Stimulated activated CD4-positive, alpha-beta T cell treated with anti-CD3 and anti-CD28 coated beads, Interleukin-12 subunit alpha, Interleukin-12 subunit beta, amount 100 ng/mL, for 24 hours (primary cell): ENCODE measurements at regions not wholly inside any gene's neighbourhood (a gene's known extent, or its start where the extent isn't known, plus 50 kb on each side); places are given as distances from the start of the nearest gene placed in this dataset.
"Not testable (repeated sequence)": the region's sequence is repeated elsewhere in the genome, so short reads cannot be mapped to it uniquely, and the experiment has no call there.

Experiments
- DNase-seq, 2 experiments: peaks; one replicate each; pipeline ENCODE4 v3.0.0-alpha.2; 2020; ENCODE audit warnings: low read depth in 2 of 2

DNA sequence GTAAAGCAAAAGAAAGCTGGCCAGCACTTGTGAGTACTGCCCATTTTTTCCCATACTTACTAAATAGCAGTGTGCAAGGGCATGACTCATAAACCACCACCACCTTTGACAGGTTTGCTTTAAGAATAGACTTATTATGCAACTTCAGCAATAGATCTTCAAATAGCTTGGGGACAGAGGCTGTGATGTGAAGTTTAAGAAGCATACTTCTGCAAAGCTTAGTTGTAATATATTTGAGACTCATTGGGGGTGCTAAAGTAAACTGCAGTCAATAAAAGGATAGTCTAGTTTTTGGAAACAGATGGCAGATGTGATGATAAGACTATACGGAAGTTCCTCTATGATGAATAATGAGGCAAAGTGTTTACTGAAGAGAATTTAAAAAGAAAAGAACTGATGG is 210.0 kb downstream of the PLA2G4A start:
- no peak for DNase-seq

DNA sequence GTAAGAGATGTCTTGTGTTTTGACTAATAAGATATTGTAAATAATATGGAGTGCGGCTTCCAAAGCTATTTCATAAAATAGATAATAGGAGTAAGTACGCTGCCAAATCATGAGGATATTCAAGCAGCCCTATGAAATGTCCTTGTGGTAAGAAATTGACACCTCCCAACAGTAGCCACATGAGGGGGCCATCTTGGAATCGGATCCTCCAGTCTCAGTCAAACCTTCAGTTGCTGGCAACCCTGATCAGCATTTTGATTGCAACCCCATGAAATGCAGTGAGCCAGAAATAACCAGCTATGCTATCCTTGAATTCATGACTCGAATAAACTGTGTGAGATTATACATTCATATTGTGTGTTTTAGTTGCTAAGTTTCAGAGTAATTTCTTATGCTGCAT is 212.4 kb downstream of the PLA2G4A start:
- DNase-seq: no peak

DNA sequence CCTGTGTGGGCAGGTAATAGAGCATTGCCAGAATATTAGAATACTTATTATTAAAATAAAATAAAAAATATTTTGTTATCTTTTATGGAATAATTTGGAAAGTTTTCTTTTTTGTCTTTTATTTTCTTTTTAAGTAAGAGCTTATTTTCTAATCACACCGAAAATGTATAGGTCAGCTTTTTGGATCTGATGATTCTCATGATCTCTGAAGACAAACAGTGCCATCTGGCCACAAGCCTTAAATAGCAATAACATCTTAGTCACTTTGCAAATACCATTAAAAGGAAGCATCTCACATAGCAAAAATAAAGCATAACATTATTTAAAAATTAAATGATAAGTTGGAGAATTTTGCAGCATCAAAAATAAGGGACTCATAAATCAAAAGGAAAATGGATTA is 213.8 kb downstream of the PLA2G4A start:
- no peak for DNase-seq

DNA sequence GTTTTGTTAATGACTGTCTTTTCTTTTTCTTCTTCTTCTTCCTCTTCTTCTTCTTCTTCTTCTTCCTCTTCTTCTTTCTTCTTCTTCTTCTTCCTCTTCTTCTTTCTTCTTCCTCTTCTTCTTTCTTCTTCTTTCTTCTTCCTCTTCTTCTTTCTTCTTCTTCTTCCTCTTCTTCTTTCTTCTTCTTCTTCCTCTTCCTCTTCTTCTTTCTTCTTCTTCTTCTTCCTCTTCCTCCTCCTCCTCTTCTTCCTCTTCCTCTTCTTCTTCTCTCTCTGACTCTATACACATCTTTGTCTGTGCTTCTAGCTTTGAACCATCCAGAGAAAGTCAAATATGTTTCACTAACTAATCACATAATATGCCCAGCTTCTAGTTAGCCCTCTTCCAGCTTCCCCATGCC is 214.7 kb downstream of the PLA2G4A start:
- not testable (repeated sequence) for DNase-seq

DNA sequence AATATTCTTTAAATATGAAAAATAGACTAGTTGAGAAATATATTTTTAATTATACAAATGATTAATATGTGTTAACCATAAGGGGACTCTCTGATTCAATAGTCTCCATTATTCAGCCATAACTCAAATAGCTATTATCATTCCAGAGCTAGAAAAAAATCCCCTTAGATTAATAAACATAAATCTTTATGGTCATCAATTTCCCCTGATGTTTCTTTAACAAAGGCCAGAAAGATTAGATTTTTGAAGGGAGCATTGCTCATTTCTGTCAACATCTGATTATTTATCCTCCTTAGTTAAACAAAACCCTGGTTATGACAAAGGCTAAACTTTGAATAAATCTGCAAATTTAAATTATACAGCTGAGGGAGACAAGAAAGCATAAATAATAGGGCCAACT is 215.7 kb downstream of the PLA2G4A start:
- no peak for DNase-seq

DNA sequence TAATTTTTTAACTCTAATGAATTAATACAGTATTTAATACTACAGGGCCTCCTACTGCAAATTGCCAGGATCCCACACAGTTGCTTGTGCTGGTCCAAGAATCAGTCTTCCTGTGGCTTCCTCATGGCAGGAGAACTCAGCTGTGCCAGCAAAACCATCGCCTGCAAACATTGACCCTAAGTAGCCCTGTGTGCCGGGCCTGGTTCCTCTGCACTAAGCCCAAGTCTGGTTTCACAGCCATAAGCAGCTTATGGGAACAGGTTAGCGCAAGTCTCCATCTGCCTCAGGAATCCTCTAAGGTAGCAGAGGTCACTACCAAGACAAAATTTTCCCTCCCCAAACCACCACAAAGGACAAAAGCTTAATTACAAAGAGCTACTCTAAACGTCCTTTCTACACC is 216.6 kb downstream of the PLA2G4A start:
- DNase-seq: no peak

DNA sequence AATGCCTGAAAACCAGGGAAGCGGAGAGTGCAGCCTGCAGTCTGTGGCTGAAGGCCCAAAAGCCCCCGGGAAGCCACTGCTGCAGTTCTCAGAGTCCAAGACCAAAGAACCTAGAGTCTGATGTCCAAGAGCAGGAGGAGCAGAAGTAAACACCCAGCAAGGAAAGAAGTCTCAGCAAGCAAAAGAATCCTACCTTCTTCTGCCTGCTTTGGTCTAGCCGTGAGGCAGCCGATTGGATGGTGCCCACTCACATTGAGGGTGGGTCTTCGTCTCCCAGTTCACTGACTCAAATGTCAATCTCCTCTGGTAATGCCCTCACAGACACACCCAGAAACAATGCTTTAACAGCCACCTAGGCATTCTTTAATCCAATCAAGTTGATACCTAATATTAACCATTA is 217.5 kb downstream of the PLA2G4A start:
- DNase-seq: no peak

DNA sequence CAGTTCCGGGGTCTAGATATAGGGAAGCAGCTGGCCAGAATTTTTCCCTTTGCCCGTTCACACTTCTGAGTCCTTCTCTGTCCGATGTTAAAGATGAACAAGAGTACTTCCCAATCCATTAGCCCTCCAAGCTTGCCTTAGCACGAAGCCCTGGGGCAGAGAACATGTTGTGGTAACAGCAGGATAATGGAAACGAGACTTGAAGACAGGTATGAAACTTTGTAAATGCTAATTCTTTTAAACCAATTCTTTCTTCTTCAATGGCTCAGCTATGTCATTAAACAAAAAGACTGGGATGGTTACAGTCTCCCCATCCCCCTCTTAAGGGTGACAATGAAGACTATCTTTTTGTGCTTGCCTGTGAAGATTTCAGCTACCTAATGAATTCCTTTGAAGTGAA is 218.5 kb downstream of the PLA2G4A start:
- no peak for DNase-seq

DNA sequence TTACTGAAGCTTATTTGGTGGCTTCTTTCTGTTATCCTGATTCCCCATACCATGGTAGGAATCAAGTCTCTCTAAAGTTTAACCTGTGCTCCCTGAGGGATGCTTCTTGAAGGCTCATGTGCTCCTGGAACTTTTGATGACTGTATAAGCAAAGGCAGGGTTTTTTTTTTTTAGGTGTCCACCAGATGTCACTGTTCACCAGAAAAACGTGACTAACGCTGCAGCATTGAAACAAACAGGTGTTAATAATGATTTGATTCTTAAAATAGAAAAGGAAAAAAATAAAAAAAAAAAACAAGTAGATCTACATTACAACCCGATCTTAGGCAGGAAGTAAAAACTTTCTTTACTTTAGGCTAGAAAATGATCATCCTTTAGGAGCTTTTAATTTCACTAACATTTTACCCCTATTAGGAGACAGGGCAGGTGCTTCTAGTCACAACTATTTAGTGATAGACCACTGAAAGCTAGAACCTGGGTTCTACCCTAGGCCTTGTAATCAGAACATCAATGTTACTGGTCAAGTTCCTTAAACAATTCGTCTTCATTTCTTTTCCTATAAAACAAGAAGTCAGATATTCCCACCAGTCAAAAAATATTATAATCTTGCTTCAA is 223.0 kb downstream of the PLA2G4A start:
- no peak for DNase-seq

DNA sequence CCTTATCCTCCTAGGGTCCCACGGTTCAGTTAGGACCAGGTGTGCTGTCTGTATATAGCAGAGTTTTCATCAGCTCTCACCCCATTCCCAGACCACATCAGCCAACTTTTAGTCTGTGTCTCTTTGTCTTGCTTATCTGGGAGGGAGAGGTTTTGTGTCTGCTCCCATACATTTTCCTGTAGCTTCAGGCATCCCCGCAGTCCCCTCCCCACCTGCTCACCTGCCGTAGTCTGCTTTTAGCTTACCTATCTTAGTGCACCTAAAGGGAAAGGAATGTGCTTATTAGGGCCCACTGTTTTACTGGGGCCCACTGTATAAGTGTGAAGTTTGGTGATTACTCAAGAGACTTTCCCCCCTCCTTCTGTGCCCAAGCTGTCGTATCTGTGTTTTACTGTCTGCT is 225.1 kb downstream of the PLA2G4A start:
- no peak for DNase-seq

DNA sequence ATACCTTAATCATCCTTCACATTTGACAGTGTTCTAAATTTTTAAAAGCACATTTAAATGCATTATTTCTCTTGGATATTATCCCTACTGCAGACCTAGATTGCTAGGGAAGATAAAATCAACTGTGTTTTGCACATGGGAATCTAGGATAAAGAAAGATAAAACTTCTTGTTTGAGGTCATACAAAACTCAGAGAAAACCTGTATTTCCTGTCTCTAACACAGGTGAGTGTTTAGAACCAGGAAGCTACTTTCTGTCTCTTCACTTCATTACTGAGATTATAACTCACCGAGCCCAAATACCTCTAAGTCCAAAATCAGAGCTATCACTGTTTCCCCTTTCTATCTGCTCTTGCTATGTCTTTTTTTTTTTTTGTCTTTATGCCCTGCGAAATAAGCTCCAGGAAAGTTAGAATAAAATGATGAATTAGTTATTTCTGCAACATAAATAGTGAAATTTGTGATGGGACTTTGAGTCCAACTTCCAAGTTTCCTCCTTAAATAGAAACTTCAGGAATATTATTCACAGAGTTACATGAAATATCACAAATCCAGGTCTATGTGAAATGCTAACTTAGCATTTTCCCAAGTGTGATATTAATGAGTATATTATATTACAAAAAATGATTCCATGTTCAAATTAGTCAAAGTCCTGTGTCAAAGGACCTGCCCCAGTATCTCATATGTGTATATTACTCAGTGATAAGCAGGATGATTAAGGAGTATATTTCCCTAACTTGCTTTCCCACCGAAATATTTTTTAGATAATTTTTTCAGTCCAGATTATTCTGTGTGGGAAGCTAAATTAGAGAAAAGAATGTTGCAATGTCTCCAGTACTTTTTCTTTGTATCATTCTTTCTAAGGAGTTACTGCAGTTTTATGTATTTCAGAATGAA is 226.4 kb downstream of the PLA2G4A start:
- no peak for DNase-seq

DNA sequence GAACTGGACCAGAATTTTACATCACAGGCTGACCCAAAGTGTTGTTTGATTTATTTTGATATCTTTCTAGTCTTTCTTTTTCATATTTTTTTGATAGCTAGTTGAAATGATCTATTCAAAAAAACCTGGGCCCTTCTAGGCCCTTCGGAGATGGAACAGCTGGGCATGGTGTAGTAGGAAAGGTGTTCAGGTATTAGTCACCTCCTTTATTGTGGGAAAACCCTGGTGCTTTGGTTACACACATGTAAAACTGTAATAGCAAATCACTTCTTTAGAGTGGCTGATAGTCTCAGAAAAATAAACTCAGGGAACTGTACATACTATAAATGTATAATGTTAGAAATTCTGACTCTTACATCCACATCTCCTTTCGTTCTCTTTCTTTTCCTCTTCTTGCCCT is 234.5 kb downstream of the PLA2G4A start:
- DNase-seq: no peak

DNA sequence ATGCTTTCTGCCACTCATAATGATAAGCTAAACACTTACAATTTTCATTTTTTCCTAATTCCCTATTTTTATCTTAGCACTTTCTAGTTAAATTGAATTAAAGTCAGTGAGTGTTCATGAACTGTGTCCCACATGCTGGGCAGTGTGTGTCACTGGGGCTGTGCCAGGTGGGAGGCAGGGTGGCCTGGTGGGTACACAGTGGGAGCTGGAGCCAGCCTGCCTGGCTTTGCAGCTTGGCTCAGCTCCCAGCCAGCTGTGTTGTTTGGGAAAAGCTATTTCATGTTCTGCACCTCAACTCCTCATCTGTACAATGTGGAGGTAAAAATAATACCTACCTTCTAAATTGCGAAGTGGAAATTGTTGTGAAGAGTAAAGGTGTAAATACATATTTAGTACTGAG is 238.4 kb downstream of the PLA2G4A start:
- DNase-seq: no peak

DNA sequence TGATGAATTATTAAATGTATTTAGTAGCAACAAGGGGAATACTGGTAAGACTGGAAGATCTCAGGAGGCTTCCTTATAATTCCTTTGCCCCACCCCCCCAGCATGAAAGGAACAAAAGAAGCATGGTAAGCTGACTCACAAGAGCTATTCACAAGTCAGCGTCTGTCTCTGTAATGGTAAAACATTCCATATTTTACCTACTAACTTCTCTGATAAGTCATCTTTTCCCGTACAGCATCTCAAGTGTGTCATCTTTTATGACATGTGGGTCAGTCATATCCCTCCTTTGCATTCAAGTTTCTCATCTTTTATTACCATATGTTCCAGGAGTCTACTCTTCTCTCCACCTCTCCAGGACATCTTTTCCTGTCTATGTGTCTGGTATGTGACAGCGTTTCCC is 241.3 kb downstream of the PLA2G4A start:
- DNase-seq: no peak

DNA sequence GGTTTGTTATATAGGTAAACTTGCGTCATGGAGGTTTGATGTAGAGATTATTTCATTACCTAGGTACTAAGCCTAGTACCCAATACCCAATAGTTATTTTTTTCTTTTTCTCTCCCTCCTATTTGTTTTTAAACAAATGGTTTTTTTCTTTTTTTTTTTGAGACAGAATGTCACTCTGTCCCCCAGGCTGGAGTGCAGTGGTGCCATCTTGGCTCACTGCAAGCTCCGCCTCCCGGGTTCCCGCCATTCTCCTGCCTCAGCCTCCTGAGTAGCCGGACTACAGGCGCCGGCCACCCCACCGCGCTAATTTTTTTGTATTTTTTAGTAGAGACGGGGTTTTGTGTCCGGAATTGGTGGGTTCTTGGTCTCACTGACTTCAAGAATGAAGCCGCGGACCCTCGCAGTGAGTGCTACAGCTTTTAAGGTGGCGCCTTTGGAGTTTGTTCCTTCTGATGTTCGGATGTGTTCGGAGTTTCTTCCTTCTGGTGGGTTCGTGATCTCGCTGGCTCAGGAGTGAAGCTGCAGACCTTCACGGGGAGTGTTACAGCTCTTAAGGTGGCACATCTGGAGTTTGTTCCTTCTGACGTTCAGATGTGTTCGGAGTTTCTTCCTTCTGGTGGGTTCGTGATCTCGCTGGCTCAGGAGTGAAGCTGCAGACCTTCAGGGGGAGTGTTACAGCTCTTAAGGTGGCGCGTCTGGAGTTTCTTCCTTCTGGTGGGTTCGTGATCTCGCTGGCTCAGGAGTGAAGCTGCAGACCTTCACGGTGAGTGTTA is 243.7 kb downstream of the PLA2G4A start:
- not testable (repeated sequence) for DNase-seq

DNA sequence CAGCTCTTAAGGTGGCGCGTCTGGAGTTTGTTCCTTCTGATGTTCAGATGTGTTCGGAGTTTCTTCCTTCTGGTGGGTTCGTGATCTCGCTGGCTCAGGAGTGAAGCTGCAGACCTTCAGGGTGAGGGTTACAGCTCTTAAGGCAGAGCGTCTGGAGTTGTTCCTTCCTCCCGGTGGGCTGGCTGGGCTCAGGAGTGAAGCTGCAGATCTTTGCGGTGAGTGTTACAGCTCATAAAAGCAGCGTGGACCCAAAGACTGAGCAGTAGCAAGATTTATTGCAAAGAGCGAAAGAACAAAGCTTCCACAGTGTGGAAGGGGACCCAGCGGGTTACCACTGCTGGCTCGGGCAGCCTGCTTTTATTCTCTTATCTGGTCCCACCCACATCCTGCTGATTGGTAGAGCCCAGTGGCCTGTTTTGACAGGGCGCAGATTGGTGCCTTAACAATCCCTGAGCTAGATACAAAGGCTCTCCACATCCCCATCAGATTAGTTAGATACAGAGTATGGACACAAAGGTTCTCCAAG is 244.3 kb downstream of the PLA2G4A start:
- not testable (repeated sequence) for DNase-seq

DNA sequence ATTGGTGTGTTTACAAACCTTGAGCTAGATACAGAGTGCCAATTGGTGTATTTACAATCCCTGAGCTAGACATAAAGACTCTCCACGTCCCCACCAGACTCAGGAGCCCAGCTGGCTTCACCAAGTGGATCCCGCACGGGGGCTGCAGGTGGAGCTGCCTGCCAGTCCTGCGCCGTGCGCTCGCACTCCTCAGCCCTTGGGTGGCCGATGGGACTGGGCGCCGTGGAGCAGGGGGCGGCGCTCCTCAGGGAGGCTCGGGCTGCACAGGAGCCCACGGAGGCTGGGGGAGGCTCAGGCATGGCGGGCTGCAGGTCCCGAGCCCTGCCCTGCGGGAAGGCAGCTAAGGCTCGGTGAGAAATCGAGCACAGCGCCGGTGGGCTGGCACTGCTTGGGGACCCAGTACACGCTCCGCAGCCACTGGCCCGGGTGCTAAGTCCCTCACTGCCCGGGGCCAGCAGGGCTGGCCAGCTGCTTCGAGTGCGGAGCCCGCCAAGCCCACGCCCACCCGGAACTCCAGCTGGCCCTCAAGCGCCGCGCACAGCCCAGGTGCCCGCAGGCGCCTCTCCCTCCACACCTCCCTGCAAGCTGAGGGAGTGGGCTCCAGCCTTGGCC is 245.0 kb downstream of the PLA2G4A start:
- not testable (repeated sequence) for DNase-seq

DNA sequence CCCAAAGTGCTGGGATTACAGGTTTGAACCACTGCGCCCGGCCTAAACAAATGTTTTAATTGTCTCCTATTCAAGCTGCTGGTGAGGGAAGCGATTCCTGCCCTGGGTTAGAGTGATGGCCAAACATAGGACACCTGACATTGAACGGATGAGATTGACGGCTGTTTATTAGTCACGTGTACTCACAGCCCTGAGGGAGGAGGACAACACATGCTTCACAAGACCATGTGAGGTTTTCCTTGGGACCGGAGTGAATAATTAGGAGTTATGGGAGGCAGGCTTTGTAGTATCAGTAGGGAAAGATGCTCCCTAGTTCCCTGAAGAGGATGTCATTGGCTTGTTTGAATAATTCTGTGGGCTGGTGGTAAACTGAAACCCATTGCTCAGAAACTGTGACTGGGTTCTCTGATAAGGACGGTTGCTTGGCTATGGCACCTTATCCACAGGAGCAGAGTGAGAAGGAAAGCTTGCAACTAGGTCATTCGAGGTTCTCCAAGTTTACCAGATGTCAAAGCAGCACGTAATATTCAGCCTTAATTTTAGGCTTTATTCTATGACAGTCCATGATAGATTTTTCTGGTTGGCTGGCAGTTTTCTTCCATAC is 245.8 kb downstream of the PLA2G4A start:
- no peak for DNase-seq

DNA sequence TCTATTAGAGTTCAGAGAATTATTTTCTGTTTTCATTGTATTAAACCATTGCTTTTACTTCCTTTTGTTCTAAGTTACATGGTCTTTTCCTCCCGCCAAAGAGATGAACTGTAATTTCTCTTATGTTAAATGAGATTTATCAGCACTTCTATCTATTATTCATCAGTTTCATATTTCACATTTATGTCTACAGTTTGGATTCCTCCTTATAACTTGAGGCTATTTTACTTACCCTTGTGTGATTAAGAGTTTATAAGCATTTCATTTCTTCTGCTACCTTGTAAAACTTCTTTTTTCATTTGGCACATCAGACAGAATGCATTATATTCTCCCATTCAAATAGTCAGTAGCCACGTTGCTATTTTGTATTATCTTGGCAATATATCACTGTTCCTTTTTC is 248.2 kb downstream of the PLA2G4A start:
- DNase-seq: no peak

DNA sequence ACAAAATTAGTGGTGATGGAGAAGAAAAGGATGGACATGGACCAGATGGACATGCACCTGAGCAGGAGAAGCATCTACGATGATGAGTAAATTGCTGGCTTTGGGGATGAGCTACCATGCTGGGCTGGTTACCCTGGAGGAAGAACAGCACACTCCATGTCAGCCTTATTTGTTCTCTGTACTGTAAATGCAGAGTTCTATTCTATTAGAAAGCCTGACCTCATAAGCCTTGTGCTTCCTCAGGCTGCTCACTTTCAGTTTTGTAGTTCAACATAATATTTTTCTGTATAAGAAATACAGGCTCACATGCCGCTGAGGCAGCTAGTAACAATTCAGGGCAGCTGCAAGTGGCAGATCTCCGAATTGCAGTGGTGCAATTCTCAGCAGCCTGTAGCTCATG is 249.6 kb downstream of the PLA2G4A start:
- DNase-seq: no peak

DNA sequence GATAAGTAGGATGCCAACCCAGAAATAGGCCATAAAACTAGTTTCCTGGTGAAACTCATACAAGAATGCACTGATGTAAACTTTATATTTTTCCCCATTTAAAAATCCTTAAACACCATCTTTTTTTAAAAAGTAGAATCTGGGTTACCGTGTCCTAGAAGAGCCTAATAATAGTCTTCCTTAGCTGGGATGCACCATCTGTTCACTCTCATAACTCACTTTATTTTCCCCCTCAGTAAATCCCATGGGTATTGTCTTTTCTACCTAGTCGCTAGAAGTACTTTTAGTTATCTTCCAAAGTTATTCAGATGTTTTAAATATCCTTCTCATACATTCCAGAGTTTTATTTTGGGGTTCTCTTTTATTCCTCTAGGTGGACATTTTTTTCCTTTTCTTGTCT is 250.2 kb downstream of the PLA2G4A start:
- no peak for DNase-seq

DNA sequence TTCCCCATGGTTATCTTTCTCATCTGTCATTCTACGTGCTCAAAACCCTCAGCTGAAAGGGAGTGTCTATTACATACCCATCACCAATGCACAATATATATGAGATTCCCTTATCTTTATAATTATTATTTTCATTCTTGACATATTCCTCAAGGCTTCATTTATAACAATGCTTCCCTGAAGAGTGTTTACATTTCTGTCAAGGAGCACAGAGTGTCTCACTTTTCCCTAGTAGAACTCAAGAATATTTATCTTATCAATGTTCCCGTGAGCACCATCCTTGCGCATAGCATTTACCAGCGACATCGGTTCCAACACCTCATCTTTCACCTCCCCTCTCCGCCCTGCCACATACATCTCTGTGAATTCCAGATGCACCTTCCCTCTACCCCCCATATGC is 250.6 kb downstream of the PLA2G4A start:
- no peak for DNase-seq
